GM19463 (cell line): ENCODE measurements at regions not wholly inside any gene's neighbourhood (a gene's known extent, or its start where the extent isn't known, plus 50 kb on each side); places are given as distances from the start of the nearest gene placed in this dataset.
"Not testable (repeated sequence)": the region's sequence is repeated elsewhere in the genome, so short reads cannot be mapped to it uniquely, and the experiment has no call there.

Source experiments
- ATAC-seq: cut with Tn5 transposase; IDR thresholded peaks from one replicate; pipeline ENCODE4 v1.9.1; 2021; ENCODE audit warnings: mild to moderate bottlenecking, moderate library complexity; ENCODE audit not compliant: unreplicated experiment

DNA sequence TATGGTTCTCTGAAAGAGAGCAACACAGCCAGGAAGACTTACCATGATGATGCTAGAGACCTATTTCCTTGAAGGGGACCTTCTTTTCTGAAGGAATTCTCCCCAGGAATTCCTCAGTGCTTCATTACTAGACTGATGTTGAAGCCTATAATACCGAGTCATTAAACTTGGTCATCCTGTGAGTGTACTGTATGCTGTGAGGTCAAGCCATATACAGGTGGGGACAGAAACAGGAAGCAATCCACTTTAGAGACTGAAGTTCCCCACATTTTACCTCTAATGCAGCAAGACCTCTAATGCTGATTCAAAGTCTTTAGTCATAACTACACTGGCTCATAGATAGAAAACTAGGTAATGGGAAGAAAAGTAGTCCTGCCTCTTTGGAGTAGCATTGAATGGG is 77.1 kb upstream of the RASEF start:
- ATAC-seq: no peak

DNA sequence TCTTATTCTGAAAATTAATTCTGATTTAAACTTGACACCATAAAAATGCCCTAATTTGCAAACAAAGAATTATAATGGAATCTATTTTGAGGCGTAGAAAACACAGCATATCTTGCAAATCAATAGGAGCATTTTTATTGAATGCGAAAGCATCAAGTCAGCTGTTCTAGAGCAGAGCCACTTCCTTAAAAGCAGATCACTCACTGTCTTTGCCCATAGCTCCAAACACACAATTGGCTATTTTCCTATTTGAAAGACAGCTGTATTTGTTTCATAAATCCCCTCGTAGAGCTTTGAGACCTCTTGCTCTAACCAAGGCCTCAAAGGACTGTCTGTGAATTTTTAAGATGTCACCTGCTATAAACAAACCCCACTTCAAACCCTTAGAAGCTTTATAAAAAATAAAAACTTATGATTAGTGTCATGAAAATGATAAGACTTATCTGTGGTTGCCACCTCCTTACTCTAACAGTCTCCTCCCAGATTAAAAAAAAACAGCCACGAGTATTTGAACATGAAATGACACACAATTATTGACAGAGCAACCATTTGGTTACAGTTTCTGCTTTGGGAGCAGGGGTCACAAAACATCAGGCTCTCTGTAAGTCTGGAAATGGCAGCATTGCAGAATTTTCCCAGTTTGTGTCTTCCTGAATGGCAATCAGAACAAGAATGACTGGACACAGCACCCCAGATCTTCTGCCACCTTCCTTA is 75.6 kb upstream of the RASEF start:
- ATAC-seq: no peak

DNA sequence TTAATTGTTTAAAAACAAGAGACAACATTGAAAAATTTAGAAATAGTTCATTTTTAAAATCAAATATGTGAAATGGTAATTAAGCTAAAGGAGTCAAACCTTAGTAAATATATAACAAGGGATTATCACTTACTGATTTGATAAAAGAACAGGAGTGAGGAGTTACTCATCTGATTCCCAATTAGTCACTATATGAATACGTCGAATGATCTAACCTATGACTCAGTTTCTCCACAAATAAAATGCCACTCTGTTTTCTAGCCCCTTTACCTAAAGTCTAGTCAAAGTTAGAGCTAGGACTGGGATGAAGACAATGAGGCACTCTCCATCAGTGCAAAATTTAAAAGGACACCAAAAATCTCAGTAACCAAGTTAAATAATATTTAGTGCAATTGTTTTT is 70.4 kb upstream of the RASEF start:
- no peak for ATAC-seq

DNA sequence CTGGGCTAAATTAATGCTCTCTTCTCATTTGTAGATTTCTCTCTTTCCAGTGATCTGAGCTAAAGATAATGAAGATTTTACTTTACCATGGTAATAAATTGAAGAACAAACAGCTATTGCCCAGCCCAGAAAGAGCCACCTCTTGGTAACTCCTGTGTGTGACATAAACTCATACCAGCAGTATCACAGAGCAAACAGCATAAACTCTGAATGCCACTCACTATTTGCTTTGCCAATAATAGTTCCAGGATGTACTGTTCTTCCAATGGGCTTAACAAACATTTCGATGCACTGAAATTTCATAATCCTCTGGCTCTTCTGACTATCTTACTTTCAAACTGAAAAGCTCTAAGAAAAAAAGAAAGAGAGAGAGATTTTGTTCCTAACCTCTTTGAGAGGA is 69.8 kb upstream of the RASEF start:
- ATAC-seq: no peak

DNA sequence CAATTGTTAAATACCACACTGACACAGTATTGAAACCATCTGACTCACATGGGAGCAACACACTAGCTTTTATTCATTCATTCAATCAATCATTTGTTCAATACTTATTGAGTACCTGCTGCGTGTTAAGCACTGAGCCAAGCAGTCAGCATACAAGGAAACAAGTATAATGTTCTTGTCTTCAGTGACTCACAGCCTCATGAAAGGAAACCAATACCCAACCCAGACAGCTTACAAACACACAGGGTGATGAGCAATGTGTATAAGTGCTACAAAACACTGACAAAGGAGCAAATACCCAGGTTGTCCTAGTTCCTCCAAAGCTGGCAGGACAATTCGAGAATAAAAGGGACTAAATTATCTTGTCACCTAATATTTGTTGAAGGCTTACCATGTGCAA is 67.6 kb upstream of the RASEF start:
- no peak for ATAC-seq

DNA sequence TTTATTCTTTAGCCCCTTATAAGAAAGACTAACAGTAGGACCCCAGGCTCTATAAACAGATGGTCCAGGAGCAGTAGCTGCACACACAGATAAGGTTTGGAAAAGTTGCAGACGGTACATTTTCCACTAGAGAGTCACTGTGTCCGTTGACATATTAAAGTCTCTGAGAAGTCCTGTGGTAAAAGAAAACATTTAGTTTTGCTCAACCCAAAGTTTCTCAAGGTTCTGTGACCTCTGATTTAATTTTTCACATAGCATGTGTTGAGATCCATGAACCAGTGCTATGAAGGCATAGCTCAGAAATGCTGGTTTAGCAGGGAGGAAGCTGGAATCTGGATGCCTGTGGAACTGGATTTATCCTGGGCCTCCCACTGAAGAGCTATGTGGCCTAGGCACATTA is 62.7 kb upstream of the RASEF start:
- no peak for ATAC-seq

DNA sequence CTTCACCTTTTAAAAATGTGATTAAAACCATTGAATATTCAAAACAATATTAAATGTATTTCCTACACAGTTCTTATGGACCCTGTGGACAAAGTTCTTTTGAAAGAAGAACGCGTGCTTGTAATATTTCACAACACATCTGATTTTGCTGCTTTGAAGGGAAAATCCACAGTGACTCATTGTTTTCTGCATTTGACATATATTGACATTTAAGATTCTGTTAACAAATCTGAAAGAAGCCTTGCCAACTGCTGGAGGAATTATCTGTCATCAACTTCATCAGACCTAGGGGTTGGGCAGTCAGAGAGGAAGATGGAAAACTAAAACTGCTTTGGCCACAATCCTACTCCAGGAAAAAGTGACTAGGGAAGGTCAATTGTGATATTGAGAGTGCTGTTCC is 56.9 kb upstream of the RASEF start:
- ATAC-seq: no peak

DNA sequence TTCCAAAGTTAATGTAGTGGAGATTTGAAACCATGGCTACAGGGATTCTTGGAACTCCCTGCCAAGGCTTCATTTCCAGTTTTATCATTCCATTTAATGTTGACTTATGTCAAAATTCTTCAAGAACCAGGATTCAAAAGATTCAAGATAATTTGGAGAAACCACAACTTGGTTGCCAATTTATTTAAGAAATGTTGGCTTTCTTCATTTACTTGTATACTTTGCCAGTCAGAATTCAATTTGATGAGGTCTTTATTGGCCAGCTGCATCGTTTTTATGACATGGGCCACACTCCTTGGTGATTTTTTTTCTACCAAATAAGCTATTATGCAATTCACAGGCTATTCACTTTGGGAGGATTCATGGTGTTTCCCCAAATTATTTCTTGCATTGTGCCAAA is 53.1 kb upstream of the RASEF start:
- no peak for ATAC-seq

DNA sequence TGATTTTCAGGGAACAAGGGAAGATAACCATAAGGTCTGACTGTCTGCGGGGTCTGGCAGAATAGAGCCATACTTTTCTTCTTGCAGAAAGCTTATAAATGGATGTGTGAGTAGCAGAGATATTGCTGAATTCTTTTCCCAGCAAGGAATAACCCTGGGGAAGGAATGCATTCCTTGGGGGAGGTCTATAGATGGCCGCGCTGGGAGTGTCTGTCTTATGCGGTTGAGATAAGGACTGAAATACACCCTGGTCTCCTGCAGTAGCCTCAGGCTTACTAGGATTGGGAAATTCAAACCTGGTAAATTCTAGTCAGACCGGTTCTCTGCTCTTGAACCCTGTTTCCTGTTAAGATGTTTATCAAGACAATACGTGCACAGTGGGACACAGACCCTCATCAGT is 50.5 kb upstream of the RASEF start:
- ATAC-seq: not testable (repeated sequence)
